ENCODE measurements at regions not wholly inside any gene's neighbourhood (a gene's known extent, or its start where the extent isn't known, plus 50 kb on each side); places are given as distances from the start of the nearest gene placed in this dataset.

- Mint-ChIP-seq H3K9me3 (ENCODE audit: unreplicated experiment) (peaks cover 15% of the 10 kb centered on the region), H3K4me3 (ENCODE audit: unreplicated experiment) (no peak overlapping the region), H3K27me3 (ENCODE audit: unreplicated experiment) (no peaks in the 10 kb centered on the region), H3K36me3 (ENCODE audit: unreplicated experiment) (no peaks in the 10 kb centered on the region), H3K4me1 (ENCODE audit: unreplicated experiment) (no peaks in the 10 kb centered on the region), H3K27ac (ENCODE audit: unreplicated experiment) (no peak overlapping the region)
- TF ChIP-seq, protein P1, sequence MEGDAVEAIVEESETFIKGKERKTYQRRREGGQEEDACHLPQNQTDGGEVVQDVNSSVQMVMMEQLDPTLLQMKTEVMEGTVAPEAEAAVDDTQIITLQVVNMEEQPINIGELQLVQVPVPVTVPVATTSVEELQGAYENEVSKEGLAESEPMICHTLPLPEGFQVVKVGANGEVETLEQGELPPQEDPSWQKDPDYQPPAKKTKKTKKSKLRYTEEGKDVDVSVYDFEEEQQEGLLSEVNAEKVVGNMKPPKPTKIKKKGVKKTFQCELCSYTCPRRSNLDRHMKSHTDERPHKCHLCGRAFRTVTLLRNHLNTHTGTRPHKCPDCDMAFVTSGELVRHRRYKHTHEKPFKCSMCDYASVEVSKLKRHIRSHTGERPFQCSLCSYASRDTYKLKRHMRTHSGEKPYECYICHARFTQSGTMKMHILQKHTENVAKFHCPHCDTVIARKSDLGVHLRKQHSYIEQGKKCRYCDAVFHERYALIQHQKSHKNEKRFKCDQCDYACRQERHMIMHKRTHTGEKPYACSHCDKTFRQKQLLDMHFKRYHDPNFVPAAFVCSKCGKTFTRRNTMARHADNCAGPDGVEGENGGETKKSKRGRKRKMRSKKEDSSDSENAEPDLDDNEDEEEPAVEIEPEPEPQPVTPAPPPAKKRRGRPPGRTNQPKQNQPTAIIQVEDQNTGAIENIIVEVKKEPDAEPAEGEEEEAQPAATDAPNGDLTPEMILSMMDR (IDR thresholded peaks at IDR 0.05): no peak
- DNase-seq (ENCODE audit: extremely low spot score, unreplicated experiment): peak; percentile 74
Observed at GRCh38 chr6:169869301-169869700, 117.9 kb downstream of the ERMARD start.

DNA sequence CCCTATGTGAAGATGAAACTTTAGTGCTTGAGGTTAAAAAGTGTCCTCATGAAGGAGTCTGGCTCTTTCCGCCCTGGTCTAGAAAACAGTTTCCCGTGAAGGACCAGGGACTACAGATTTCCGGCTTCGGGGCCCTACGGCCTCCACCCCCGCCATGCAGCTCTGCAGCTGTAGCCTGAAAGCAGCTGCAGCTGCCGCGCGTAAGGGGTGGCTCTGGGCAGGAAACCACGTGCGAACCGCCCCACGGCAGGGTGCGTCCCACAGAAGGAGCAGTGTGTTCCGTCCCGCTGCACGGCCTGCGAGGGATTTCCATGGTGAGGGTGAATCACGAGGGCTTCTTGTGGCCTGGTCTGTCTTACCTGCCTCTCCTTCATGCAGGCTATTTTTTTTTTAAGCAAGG, 117.0 kb downstream of the ERMARD start:
- H3K27me3 Mint-ChIP-seq (ENCODE audit: unreplicated experiment): no peaks in the 10 kb centered on the region
- H3K9me3 Mint-ChIP-seq (ENCODE audit: unreplicated experiment): peaks cover 20% of the 10 kb centered on the region
- no peaks in the 10 kb centered on the region for H3K36me3 Mint-ChIP-seq (ENCODE audit: unreplicated experiment)
- no peak overlapping the region for H3K4me3 Mint-ChIP-seq (ENCODE audit: unreplicated experiment)
- H3K4me1 Mint-ChIP-seq (ENCODE audit: unreplicated experiment): no peaks in the 10 kb centered on the region
- H3K27ac Mint-ChIP-seq (ENCODE audit: unreplicated experiment): no peak overlapping the region
- TF ChIP-seq, protein P1 (IDR thresholded peaks at IDR 0.05): no peak
- peak; percentile 81 for DNase-seq (ENCODE audit: extremely low spot score, unreplicated experiment)

- Mint-ChIP-seq H3K27me3 (ENCODE audit: unreplicated experiment) (no peaks in the 10 kb centered on the region), H3K4me3 (ENCODE audit: unreplicated experiment) (no peak overlapping the region), H3K27ac (ENCODE audit: unreplicated experiment) (no peak overlapping the region), H3K36me3 (ENCODE audit: unreplicated experiment) (no peaks in the 10 kb centered on the region), H3K9me3 (ENCODE audit: unreplicated experiment) (peaks cover 21% of the 10 kb centered on the region), H3K4me1 (ENCODE audit: unreplicated experiment) (no peaks in the 10 kb centered on the region)
- TF ChIP-seq, protein P1 (IDR thresholded peaks at IDR 0.05): no peak
- DNase-seq (ENCODE audit: extremely low spot score, unreplicated experiment): peak; percentile 81
Observed at GRCh38 chr6:169867751-169868191, 116.3 kb downstream of the ERMARD start.

DNA sequence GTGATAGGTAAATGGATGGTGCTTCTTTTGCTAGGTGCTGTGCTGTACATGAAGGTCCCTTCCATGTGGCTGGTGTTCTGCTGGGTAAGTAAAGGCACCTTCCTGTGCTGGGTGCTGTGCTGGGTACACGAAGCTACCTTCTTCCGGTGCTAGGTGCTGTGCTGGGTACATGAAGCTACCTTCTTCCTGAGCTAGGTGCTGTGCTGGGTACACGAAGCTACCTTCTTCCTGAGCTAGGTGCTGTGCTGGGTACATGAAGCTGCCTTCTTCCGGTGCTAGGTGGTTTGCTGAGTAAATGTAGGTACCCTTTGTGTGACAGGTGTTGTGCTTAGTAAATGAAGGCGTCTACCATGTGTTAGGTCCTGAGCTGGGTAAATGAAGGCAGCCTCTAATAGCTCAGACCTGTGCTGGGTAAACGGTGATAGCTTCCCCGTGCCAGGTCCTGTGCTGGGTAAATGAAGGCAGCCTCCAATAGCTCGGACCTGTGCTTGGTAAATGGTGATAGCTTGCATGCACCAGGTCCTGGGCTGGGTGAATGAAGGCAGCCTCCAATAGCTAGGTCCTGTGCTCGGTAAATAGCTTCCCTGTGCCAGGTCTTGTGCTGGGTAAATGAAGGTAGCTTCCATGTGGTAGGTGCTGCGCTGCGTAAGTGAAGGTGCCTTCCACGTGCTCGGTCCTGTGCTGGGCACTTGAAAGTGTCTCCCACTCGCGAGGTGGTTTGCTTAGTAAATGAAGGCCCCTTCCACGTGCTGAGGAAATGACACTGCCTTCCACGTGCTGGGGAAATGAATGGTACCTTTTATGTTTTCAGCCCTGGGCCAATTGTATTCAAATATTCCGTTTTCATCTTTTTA, 115.5 kb downstream of the ERMARD start:
- TF ChIP-seq, protein P1 (IDR thresholded peaks at IDR 0.05): no peak
- Mint-ChIP-seq H3K4me1 (ENCODE audit: unreplicated experiment) (no peaks in the 10 kb centered on the region), H3K4me3 (ENCODE audit: unreplicated experiment) (no peak overlapping the region), H3K36me3 (ENCODE audit: unreplicated experiment) (no peaks in the 10 kb centered on the region), H3K27ac (ENCODE audit: unreplicated experiment) (no peak overlapping the region), H3K9me3 (ENCODE audit: unreplicated experiment) (peaks cover 16% of the 10 kb centered on the region), H3K27me3 (ENCODE audit: unreplicated experiment) (no peaks in the 10 kb centered on the region)
- peak; percentile 44 for DNase-seq (ENCODE audit: extremely low spot score, unreplicated experiment)

DNA sequence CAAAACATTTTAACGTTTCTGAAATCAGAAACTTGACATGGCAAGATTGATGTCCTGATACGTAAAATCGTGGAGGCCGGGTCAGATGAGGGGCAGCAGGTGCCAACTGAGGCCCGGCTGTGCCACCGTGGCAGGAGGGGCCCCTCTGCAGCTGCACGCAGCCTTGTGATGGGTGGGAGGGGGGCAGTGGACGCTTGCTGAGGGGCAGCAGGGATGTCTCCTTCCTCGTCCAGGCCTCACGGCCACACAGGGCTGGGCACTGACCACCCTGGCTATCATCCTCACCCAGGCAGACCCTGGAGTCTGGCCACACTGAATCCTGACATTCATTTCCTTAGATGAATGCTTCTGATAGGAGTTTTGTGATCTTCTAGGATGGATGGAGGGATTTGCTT, 114.7 kb downstream of the ERMARD start:
- no peak overlapping the region for H3K27ac Mint-ChIP-seq (ENCODE audit: unreplicated experiment)

More for the DNA sequence above, 114.7 kb downstream of the ERMARD start:
- no peaks in the 10 kb centered on the region for H3K27me3 Mint-ChIP-seq (ENCODE audit: unreplicated experiment)
- peak; percentile 79 for DNase-seq (ENCODE audit: extremely low spot score, unreplicated experiment)
- H3K9me3 Mint-ChIP-seq (ENCODE audit: unreplicated experiment): peaks cover 15% of the 10 kb centered on the region
- H3K4me3 Mint-ChIP-seq (ENCODE audit: unreplicated experiment): no peak overlapping the region
- TF ChIP-seq, protein P1 (IDR thresholded peaks at IDR 0.05): no peak
- H3K4me1 Mint-ChIP-seq (ENCODE audit: unreplicated experiment): no peaks in the 10 kb centered on the region
- H3K36me3 Mint-ChIP-seq (ENCODE audit: unreplicated experiment): no peaks in the 10 kb centered on the region

All from osteocyte (in vitro differentiated cells).